IMR-90 (cell line): ENCODE measurements at regions not wholly inside any gene's neighbourhood (a gene's known extent, or its start where the extent isn't known, plus 50 kb on each side); places are given as distances from the start of the nearest gene placed in this dataset.

Experiments
- ATAC-seq: fragments of 200-7000 bp; cut with Tn5 transposase; 2 replicates; pipeline ENCODE4 v1.9.1; 2020; ENCODE audit warnings: low read depth, mild to moderate bottlenecking, moderate library complexity
- BruUV-seq: library from RNA; stranded (reverse); fragments of 400-500 nt; replicated peaks from 2 replicates; lab custom pipeline; 2021; lab: Mats Ljungman, UMichigan
- CTCF ChIA-PET: fragments of 300-600 bp; formaldehyde crosslinking; extraction: SDS; loops from one replicate; lab custom pipeline; 2021; ENCODE audit warnings: antibody characterized with exemption; lab: Yijun Ruan, JAX
- POLR2A ChIA-PET: fragments of 300-600 bp; sonication (Branson Sonifier 250); formaldehyde crosslinking; loops from one replicate; lab custom pipeline; 2022; ENCODE audit warnings: antibody characterized with exemption; ENCODE audit not compliant: unreplicated experiment; lab: Charles Lee
- DNase-seq: peaks from one replicate; pipeline ENCODE4 v3.0.0; 2013
- H2AFZ ChIP-seq: replicated peaks from 2 replicates; pipeline ENCODE3; 2013; ENCODE audit warnings: low read length, mild to moderate bottlenecking; ENCODE audit not compliant: poor library complexity
- H2AK5ac ChIP-seq: 2 replicates; pipeline ENCODE4 v1.6.1; 2013; ENCODE audit warnings: low read depth, low read length, inconsistent platforms
- H2AK9ac ChIP-seq: replicated peaks from 2 replicates; pipeline ENCODE3; 2013; ENCODE audit warnings: mild to moderate bottlenecking, low read depth, low read length, moderate library complexity; ENCODE audit not compliant: poor library complexity
- H2BK120ac ChIP-seq: 2 replicates; pipeline ENCODE4 v1.6.1; 2013; ENCODE audit warnings: low read depth, low read length, inconsistent platforms
- H2BK15ac ChIP-seq: 3 replicates; pipeline ENCODE4 v1.6.1; 2013; ENCODE audit warnings: low read depth, low read length, inconsistent platforms
- H2BK20ac ChIP-seq: 2 replicates; pipeline ENCODE4 v1.6.1; 2013; ENCODE audit warnings: low read depth, mild to moderate bottlenecking, inconsistent platforms, low read length, moderate library complexity
- H2BK5ac ChIP-seq: 2 replicates; pipeline ENCODE4 v1.6.1; 2013; ENCODE audit warnings: mild to moderate bottlenecking, low read depth, low read length, inconsistent platforms; ENCODE audit not compliant: poor library complexity, severe bottlenecking
- H3K14ac ChIP-seq: replicated peaks from 2 replicates; pipeline ENCODE4 v1.6.1; 2013; ENCODE audit warnings: low read depth, low read length, inconsistent platforms
- H3K18ac ChIP-seq: 2 replicates; pipeline ENCODE4 v1.6.1; 2013; ENCODE audit warnings: low read depth, low read length, control low read depth
- H3K23ac ChIP-seq: 2 replicates; pipeline ENCODE4 v1.6.1; 2013; ENCODE audit warnings: low read depth, low read length, inconsistent platforms
- H3K27ac ChIP-seq: 2 replicates; pipeline ENCODE4 v1.5.1; 2013; ENCODE audit warnings: mild to moderate bottlenecking, control low read depth, low read length; ENCODE audit not compliant: insufficient read depth
- H3K27me3 ChIP-seq: 2 replicates; pipeline ENCODE4 v1.6.1; 2013; ENCODE audit warnings: low read length; ENCODE audit not compliant: control insufficient read depth, insufficient read depth
- H3K36me3 ChIP-seq: 2 replicates; pipeline ENCODE4 v1.6.1; 2013; ENCODE audit warnings: low read length, mixed read lengths; ENCODE audit not compliant: control insufficient read depth, insufficient read depth
- H3K4ac ChIP-seq: 2 replicates; pipeline ENCODE4 v1.6.1; 2013; ENCODE audit warnings: low read depth, low read length, inconsistent platforms
- H3K4me1 ChIP-seq: 2 replicates; pipeline ENCODE4 v1.6.1; 2013; ENCODE audit warnings: low read length, mixed read lengths; ENCODE audit not compliant: control insufficient read depth, insufficient read depth
- H3K4me2 ChIP-seq: 2 replicates; pipeline ENCODE4 v1.6.1; 2013; ENCODE audit warnings: low read depth, mild to moderate bottlenecking, control low read depth, low read length, moderate library complexity
- H3K4me3 ChIP-seq: 2 replicates; pipeline ENCODE4 v1.5.1; 2013; ENCODE audit warnings: low read depth, mild to moderate bottlenecking, control low read depth, low read length, moderate library complexity; ENCODE audit not compliant: insufficient read depth
- H3K56ac ChIP-seq: 2 replicates; pipeline ENCODE4 v1.6.1; 2013; ENCODE audit warnings: low read length, inconsistent platforms; ENCODE audit not compliant: insufficient read depth; ENCODE audit errors: extremely low read depth
- H3K79me1 ChIP-seq, 2 experiments: 2 replicates each; pipeline ENCODE4 v1.6.1; 2013; ENCODE audit warnings: low read length in 2 of 2, inconsistent platforms in 1 of 2, low read depth in 1 of 2
- H3K9ac ChIP-seq: 2 replicates; pipeline ENCODE4 v1.6.1; 2013; ENCODE audit warnings: low read depth, low read length, control low read depth
- H3K9me1 ChIP-seq: 2 replicates; pipeline ENCODE4 v1.6.1; 2013; ENCODE audit warnings: low read length, inconsistent platforms; ENCODE audit not compliant: insufficient read depth
- H3K9me3 ChIP-seq: 2 replicates; pipeline ENCODE4 v1.6.1; 2013; ENCODE audit warnings: low read length; ENCODE audit not compliant: control insufficient read depth, insufficient read depth
- H4K20me1 ChIP-seq: 2 replicates; pipeline ENCODE4 v1.6.1; 2013; ENCODE audit warnings: low read length, inconsistent platforms; ENCODE audit not compliant: insufficient read depth
- H4K5ac ChIP-seq: 2 replicates; pipeline ENCODE4 v1.6.1; 2013; ENCODE audit warnings: mild to moderate bottlenecking, low read depth, low read length, control low read depth
- H4K8ac ChIP-seq, 2 experiments: 2 replicates each; pipeline ENCODE4 v1.6.1; 2013; ENCODE audit warnings: low read depth in 2 of 2, low read length in 2 of 2, control low read depth in 1 of 2, inconsistent platforms in 1 of 2
- H4K91ac ChIP-seq: 2 replicates; pipeline ENCODE4 v1.6.1; 2013; ENCODE audit warnings: low read depth, low read length, inconsistent platforms; ENCODE audit not compliant: insufficient read depth
- CTCF ChIP-seq: conservative IDR thresholded peaks from 2 replicates; pipeline ENCODE4 v1.5.1; 2012; ENCODE audit warnings: mild to moderate bottlenecking, low read depth, low read length, improper control_type of control experiment
- FOS ChIP-seq: fragments of 150-350 bp; IDR thresholded peaks from 2 replicates; pipeline ENCODE4 v1.6.1; 2016; ENCODE audit warnings: low read depth, low read length
- RAD21 ChIP-seq: IDR thresholded peaks from 2 replicates; pipeline ENCODE4 v1.6.1; 2012; ENCODE audit warnings: low read length, improper control_type of control experiment
- WGBS, 2 experiments: methylation state at CpG; one replicate each; pipeline versions ENCODE4 v1.1.5 to v1.1.7; 2013; ENCODE audit warnings: missing lambda C conversion rate in 2 of 2; ENCODE audit not compliant: insufficient read length in 1 of 2; ENCODE audit errors: extremely low coverage in 2 of 2; 5-methylcytosine and 5-hydroxymethylcytosine counted together
- dilution Hi-C: fragments of 300-500 bp; cut with HindIII; formaldehyde crosslinking; loops from one replicate; pipeline ENCODE4 v1.14.3; 2018; ENCODE audit warnings: low sequenced_read_pairs; ENCODE audit not compliant: unreplicated experiment
- in situ Hi-C: fragments of 300-500 bp; cut with MboI; formaldehyde crosslinking; loops from 3 replicates; pipeline ENCODE4 v1.14.3; 2019; ENCODE audit warnings: low sequenced_read_pairs, inconsistent platforms, mixed read lengths
- intact Hi-C: fragments of 100-400 bp; cut with micrococcal nuclease; formaldehyde crosslinking; loops from 2 replicates; pipeline ENCODE4 v1.10.0; 2022

- no peak overlapping the region for H3K4ac ChIP-seq
- no peak overlapping the region for H4K8ac ChIP-seq
- no peak overlapping the region for H4K5ac ChIP-seq
- ATAC-seq (no peak), DNase-seq (no peak)
- H3K9me3 ChIP-seq, result no peaks in the 10 kb centered on the region
- POLR2A ChIA-PET, result no interaction called here
- no peak overlapping the region for H3K4me3 ChIP-seq
- dilution Hi-C loops, result no loop called here
- no peak overlapping the region for H2BK5ac ChIP-seq
- H3K27ac ChIP-seq, result no peak overlapping the region
- H3K79me1 ChIP-seq, result no peaks in the 10 kb centered on the region
- H3K9me1 ChIP-seq, result no peaks in the 10 kb centered on the region
- H3K18ac ChIP-seq, result no peak overlapping the region
- H4K91ac ChIP-seq, result no peak overlapping the region
- H2AFZ ChIP-seq, result no peak overlapping the region
- no peaks in the 10 kb centered on the region for H4K20me1 ChIP-seq
- BruUV-seq, result no TSS peak
- TF ChIP-seq CTCF (no peak), FOS (no peak), RAD21 (no peak)
- no peak overlapping the region for H2AK5ac ChIP-seq
- no peak overlapping the region for H3K23ac ChIP-seq
- no peaks in the 10 kb centered on the region for H3K36me3 ChIP-seq
- H2BK120ac ChIP-seq, result no peak overlapping the region
- H3K27me3 ChIP-seq, result no peaks in the 10 kb centered on the region
- no peak overlapping the region for H3K4me2 ChIP-seq
- in situ Hi-C loops, result no loop called here
- no peak overlapping the region for H2AK9ac ChIP-seq
- CTCF ChIA-PET, result no interaction called here
- no peak overlapping the region for H2BK20ac ChIP-seq
- intact Hi-C loops, result no loop called here
- H3K56ac ChIP-seq, result no peak overlapping the region
- whole genome bisulfite sequencing, 2 experiments, result no CpG with 5 or more reads among the region's 8 CpGs
- no peaks in the 10 kb centered on the region for H3K4me1 ChIP-seq
- H2BK15ac ChIP-seq, result no peak overlapping the region
- H3K9ac ChIP-seq, result no peak overlapping the region
- no peak overlapping the region for H3K14ac ChIP-seq
These were observed 528.3 kb downstream of the BUD13 start for GRCh38 chr11:116244439-116244838.
